K562 (cell line): ENCODE measurements at regions not wholly inside any gene's neighbourhood (a gene's known extent, or its start where the extent isn't known, plus 50 kb on each side); places are given as distances from the start of the nearest gene placed in this dataset.
A peak's percentile ranks its signal among the peaks of the same experiment; 100 is the strongest.

Experiments
- CCAR2 ChIP-seq: fragments of 200-400 bp; formaldehyde crosslinking; IDR thresholded peaks from 2 replicates; pipeline ENCODE4 v1.6.1; 2017; ENCODE audit warnings: mild to moderate bottlenecking, low read depth, low read length
- ETS1 ChIP-seq: conservative IDR thresholded peaks from 2 replicates; pipeline ENCODE4 v1.6.1; 2011; ENCODE audit warnings: low read depth, mild to moderate bottlenecking, low read length; ENCODE audit not compliant: control insufficient read depth
- HDAC6 ChIP-seq: IDR thresholded peaks from 2 replicates; pipeline ENCODE4 v1.6.1; 2012; ENCODE audit warnings: low read depth, mild to moderate bottlenecking, control low read depth, inconsistent platforms, low read length, moderate library complexity
- MCM2 ChIP-seq: fragments of 450-650 bp; IDR thresholded peaks from 2 replicates; pipeline ENCODE4 v1.6.1; 2017; ENCODE audit warnings: low read depth, mild to moderate bottlenecking
- MYC ChIP-seq, 2 experiments: fragments of 250-450 bp in 1 of 2; sonication (Bioruptor Pico) in 1 of 2; IDR thresholded peaks; 2 replicates each; pipeline versions ENCODE4 v1.5.1 to v1.6.1; 2012 to 2021; ENCODE audit warnings: low read depth in 2 of 2, borderline replicate concordance in 1 of 2, improper control_type of control experiment in 1 of 2, low read length in 1 of 2, mild to moderate bottlenecking in 1 of 2, moderate library complexity in 1 of 2
- NR3C1 ChIP-seq: sonication (generic); formaldehyde crosslinking; IDR thresholded peaks from 2 replicates; pipeline ENCODE4 v1.8.1; 2022; ENCODE audit warnings: missing genetic modification reagents
- PHF21A ChIP-seq: fragments of 450-650 bp; IDR thresholded peaks from 2 replicates; pipeline ENCODE4 v1.6.1; 2017; ENCODE audit warnings: low read depth, borderline replicate concordance
- RB1 ChIP-seq: fragments of 450-650 bp; IDR thresholded peaks from 2 replicates; pipeline ENCODE4 v1.6.1; 2017; ENCODE audit warnings: low read depth, mild to moderate bottlenecking
- REST ChIP-seq, 2 experiments: fragments of 450-650 bp; formaldehyde crosslinking in 1 of 2; IDR thresholded peaks; 2 replicates each; pipeline versions ENCODE4 v1.4.0 to v1.6.1; 2014 to 2020; ENCODE audit warnings: mild to moderate bottlenecking in 2 of 2, borderline replicate concordance in 1 of 2, low read depth in 1 of 2
- TAL1 ChIP-seq: fragments of 450-650 bp; IDR thresholded peaks from 2 replicates; pipeline ENCODE4 v1.6.1; 2016; ENCODE audit warnings: mild to moderate bottlenecking
- WHSC1 ChIP-seq: IDR thresholded peaks from one replicate; pipeline ENCODE4 v1.6.1; 2012; ENCODE audit warnings: low read length, control low read depth, inconsistent platforms
- TF ChIP-seq, protein P1 (sequence below): fragments of 450-650 bp; IDR thresholded peaks from one replicate; pipeline ENCODE4 v1.6.1; 2018; ENCODE audit warnings: mild to moderate bottlenecking, moderate library complexity; ENCODE audit not compliant: partially characterized antibody
- TF ChIP-seq, protein P2 (sequence below), 2 experiments: fragments of 450-650 bp in 1 of 2; IDR thresholded peaks; 2 replicates each; pipeline ENCODE4 v1.6.1; 2011 to 2017; ENCODE audit warnings: low read depth in 2 of 2, antibody characterized with exemption in 1 of 2, borderline replicate concordance in 1 of 2, low read length in 1 of 2, mild to moderate bottlenecking in 1 of 2, mixed read lengths in 1 of 2; ENCODE audit not compliant: control insufficient read depth in 1 of 2

- no peak for TF ChIP-seq REST (IDR thresholded peaks at IDR 0.05; ENCODE audit: borderline replicate concordance)
- no peak for TF ChIP-seq REST (CRISPR knock-in tag; IDR thresholded peaks at IDR 0.05; ENCODE audit: low read depth)
- TF ChIP-seq MCM2 = no peak
- peak; percentile 58; the same call in 1 of the 2 replicates for TF ChIP-seq TAL1
- 0 out of 2 replicates have a peak, but pooled peaks have one; percentile 19 for TF ChIP-seq PHF21A
- TF ChIP-seq HDAC6 = no peak
- TF ChIP-seq NR3C1 = no peak
- TF ChIP-seq ETS1 = no peak
- no peak for TF ChIP-seq RB1
- TF ChIP-seq, protein P1, sequence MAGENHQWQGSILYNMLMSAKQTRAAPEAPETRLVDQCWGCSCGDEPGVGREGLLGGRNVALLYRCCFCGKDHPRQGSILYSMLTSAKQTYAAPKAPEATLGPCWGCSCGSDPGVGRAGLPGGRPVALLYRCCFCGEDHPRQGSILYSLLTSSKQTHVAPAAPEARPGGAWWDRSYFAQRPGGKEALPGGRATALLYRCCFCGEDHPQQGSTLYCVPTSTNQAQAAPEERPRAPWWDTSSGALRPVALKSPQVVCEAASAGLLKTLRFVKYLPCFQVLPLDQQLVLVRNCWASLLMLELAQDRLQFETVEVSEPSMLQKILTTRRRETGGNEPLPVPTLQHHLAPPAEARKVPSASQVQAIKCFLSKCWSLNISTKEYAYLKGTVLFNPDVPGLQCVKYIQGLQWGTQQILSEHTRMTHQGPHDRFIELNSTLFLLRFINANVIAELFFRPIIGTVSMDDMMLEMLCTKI = no peak
- no peak for TF ChIP-seq CCAR2
- TF ChIP-seq MYC (IDR thresholded peaks at IDR 0.05; ENCODE audit: low read depth, low read length) = peak; percentile 59
- TF ChIP-seq MYC (CRISPR knock-in tag; IDR thresholded peaks at IDR 0.05; ENCODE audit: borderline replicate concordance, low read depth) = no peak
- TF ChIP-seq, protein P2, sequence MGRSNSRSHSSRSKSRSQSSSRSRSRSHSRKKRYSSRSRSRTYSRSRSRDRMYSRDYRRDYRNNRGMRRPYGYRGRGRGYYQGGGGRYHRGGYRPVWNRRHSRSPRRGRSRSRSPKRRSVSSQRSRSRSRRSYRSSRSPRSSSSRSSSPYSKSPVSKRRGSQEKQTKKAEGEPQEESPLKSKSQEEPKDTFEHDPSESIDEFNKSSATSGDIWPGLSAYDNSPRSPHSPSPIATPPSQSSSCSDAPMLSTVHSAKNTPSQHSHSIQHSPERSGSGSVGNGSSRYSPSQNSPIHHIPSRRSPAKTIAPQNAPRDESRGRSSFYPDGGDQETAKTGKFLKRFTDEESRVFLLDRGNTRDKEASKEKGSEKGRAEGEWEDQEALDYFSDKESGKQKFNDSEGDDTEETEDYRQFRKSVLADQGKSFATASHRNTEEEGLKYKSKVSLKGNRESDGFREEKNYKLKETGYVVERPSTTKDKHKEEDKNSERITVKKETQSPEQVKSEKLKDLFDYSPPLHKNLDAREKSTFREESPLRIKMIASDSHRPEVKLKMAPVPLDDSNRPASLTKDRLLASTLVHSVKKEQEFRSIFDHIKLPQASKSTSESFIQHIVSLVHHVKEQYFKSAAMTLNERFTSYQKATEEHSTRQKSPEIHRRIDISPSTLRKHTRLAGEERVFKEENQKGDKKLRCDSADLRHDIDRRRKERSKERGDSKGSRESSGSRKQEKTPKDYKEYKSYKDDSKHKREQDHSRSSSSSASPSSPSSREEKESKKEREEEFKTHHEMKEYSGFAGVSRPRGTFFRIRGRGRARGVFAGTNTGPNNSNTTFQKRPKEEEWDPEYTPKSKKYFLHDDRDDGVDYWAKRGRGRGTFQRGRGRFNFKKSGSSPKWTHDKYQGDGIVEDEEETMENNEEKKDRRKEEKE (IDR thresholded peaks at IDR 0.05; ENCODE audit: borderline replicate concordance in 1 of 2, control insufficient read depth in 1 of 2, low read depth in 2 of 2, low read length in 1 of 2) = no peak
- no peak for TF ChIP-seq WHSC1
Measured at GRCh38 chr1:113210248-113210647, 137.2 kb downstream of the LRIG2 start (continued).
